ENCODE measurements at regions not wholly inside any gene's neighbourhood (a gene's known extent, or its start where the extent isn't known, plus 50 kb on each side); places are given as distances from the start of the nearest gene placed in this dataset.
"Not testable (repeated sequence)": the region's sequence is repeated elsewhere in the genome, so short reads cannot be mapped to it uniquely, and the experiment has no call there.

DNA sequence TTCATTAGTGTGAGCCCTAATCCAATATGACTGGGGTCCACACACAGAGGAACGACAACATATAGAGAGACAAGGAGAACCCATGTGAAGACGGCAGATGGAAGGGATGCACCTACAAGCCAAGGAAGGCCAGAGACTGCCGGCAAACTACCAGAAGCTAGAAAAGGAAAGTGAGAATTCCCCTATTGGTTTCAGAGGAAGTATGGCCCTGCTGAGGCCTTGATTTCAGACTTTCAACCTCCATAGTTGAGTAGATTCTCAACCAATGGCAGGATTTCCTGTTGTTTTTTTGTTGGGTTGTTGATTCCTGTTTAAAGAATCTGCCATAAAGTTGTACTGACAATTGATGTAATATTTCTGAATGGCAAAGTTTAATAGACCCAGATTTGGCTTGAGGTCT, 241.5 kb downstream of the SATB2 start:
- no peak for DNase-seq (ENCODE audit: low read depth in 2 of 2)

DNA sequence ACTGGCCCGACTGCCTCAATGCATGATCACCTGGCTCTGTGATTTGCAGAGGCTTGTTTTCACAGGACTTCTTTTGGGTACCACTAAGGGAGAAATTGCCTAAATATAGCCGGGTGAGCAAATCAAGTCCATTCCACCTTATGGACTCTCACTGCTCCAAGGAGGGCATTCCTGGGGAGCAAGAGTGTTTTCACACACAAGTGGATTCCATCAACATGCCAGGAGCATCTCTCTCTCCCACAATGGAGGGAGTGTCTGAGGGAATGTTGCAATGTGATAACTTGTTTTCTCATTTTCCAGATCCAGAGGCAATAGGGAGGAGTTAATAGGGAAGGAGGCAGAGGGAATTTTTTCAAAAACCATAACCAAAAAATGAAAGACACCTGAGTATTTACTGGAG, 250.7 kb downstream of the SATB2 start:
- no peak for DNase-seq (ENCODE audit: low read depth in 2 of 2)

DNA sequence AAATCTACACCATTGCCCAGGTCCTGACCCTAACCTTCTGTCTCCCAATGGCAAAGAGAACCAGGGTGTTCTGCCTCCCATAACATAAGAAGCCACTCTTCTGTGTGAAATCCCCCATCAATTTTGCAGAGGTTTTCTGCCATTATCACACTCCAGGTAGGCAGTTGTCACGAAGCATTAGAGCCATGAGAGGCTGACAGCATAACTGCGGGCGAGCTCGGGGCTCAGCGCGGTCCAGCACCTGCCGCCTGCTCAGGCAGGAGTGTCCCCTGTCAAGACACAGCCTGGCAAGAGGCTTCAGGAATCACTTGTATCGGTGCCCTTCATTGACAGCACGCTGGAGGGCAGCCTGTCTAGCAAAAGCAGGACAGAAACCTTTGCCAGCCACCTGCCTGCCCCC, 251.2 kb downstream of the SATB2 start:
- DNase-seq (ENCODE audit: low read depth in 2 of 2), result no peak

DNA sequence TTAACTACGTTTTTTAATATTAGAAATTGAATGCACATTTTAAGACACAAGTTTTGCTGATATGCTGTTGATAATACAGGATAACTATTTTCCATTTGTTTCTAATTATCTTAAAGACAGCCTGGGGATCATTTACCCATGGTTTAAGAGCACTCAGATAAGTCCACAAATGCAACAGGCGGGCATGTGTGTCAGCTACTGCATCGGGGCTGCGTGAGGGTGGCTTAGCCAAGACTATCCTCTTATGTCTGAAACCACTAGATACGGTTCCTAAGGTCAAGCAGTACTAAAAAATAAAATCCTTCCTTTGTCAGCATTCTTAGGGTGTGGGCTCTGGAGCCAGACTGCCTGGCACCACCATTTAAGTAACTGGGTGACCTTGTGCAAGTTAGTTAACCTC, 254.8 kb downstream of the SATB2 start:
- no peak for DNase-seq (ENCODE audit: low read depth in 2 of 2)

DNA sequence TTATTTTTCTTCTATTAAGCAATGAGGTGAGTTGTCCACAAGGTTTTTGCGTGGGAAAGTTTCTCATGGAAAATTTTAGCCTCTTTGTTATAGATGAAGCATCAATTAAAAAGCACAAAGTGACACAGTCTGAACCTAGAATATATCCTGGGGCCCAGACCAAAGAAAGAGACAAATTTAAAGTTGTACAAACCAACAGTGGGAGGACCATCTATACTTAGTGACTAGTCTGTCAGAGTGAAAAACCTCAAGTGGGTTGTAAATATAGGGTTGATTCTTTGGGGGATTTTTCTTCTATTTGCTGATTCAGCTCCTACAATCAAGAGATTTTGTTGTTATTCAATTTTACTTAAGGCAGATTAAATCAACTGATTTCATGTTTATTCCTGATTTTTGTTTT, 256.2 kb downstream of the SATB2 start:
- DNase-seq (ENCODE audit: low read depth in 2 of 2), result no peak

DNA sequence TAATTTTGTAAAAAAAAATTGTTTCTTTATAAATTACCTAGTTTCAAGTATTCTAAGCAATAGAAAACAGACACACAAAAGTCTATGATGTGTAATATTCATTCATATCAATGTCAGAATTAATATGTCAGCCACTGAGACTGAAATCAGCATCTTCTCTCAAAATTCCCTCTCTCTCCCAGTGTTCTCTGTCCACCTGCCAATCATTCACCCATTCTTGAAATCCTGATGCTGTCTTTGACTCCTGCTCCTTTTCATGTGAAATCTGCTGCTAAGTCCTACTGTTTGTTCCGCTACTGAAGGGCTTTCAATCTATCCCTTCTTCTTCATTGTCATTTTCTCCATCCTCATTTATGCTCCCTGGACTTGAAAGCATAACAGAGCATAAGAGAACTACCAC, 257.9 kb downstream of the SATB2 start:
- no peak for DNase-seq (ENCODE audit: low read depth in 2 of 2)

DNA sequence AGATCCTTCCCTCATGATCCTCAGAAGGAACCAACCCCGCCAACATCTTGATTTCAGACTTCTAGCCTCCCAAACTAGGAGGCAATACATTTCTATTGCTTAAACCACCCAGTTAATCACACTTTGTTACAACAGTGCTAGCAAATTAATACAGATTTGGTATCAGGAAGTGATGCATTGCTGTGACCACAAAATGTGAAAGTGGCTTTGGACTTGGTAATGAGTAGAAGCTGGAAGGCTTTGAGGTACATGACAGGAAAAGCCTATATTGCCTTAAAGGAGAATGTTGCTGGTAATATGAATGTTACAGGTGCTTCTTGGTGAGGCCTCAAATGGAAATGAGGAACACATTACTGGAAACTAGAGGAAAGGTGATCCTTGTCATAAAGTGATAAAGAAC, 260.3 kb downstream of the SATB2 start:
- no peak for DNase-seq (ENCODE audit: low read depth in 2 of 2)

DNA sequence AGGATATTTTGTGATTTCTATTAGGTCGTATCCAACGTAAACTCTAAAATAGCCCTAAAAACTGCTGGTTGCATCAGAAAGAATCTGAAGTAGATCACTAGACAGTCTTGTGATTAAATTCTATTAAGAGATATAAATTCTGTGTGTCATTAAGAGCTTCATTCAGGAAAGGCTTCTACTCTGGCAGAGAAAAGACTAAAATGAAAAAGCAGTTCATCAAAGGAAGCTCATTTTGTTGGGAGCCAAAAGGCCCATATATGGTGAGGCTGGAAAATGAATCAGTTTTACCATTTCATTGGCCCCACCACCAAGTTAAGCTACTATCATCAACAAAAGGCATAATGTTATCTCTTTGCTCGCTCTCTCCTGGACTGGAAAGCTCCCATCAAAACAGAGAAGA, 261.1 kb downstream of the SATB2 start:
- no peak for DNase-seq (ENCODE audit: low read depth in 2 of 2)

DNA sequence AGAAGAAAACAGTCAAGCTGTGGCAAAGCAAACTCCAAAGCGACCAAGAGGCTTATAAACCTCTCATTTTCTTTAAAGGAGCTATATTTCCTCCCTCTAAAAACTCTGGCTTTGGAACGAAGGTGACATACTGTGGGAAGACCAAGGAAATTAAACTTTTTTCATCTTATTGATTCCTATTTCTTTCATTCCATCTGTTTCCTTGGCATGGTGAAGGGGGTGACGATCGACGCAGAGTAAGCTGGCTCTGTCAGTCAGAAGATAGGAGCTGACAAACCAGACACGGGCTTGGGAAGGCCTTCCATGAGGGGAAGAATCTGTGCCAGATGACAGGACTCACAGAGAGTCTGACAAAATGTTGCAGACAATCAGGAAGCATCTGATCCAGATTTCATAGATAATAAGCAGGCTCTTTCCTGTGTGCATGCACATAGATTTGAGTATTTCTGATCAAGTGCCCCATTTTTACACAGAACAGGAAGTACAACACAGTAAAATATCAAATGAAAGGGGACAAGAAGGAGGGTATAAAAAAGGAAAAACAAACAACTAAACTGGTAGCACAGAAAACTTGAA, 261.7 kb downstream of the SATB2 start:
- no peak for DNase-seq (ENCODE audit: low read depth in 2 of 2)

DNA sequence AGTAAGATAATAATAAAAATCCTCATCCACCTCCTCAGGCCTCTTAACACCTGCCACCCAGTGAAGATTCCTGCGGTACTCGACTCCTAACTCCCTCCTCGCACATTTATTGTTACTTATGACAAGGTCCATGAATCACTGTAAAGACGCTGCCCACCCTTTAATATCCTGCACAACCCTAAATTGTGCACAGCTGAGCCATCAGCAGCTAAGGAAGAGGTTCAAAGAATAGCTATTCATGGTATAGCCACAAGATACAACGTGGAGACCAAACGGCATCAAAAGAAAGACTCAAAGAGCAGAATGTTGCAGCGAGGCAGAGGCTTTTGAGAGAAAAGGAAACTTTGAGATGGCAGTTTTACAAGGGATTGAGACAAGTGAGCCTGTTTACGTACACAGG, 266.3 kb downstream of the SATB2 start:
- DNase-seq (ENCODE audit: low read depth in 2 of 2), result no peak

DNA sequence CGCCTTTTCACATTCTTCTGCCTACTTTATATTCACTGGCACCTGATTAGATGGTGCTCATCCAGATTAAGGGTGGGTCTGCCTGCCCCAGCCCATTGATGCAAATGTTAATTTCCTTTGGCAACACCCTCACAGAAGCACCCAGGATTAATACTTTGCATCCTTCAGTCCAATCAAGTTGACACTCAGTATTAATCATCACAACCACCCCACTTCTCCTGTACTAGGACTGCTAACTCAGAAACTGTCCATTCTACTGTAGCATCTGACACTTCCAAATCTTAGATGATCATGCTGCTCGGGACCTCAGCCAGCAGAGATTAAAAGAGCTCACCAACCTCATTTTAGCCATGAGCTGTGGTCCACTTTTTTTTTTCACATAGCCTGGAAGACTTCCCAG, 268.5 kb downstream of the SATB2 start:
- no peak for DNase-seq (ENCODE audit: low read depth in 2 of 2)

DNA sequence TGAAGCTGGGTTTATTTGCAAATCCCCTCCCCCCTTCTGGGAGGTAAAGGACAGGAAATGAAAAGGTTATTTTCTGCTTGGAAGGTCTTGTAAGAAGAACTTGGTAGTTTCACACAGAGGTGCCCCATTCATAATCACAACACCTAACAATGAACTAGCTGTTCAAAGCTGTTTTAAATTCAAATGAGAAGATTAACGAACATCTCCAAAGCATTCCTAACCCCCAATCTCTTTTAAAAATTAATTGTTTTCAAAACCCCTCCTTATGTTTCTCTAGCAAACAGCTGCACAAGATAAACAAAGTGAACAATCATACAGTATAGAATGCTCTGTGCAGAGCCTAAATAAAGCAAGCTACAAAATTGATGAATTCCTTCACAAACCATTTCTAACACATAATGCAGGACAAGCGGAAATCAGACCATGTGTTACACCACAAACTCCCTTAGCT, 271.4 kb downstream of the SATB2 start:
- DNase-seq (ENCODE audit: low read depth in 2 of 2), result no peak

DNA sequence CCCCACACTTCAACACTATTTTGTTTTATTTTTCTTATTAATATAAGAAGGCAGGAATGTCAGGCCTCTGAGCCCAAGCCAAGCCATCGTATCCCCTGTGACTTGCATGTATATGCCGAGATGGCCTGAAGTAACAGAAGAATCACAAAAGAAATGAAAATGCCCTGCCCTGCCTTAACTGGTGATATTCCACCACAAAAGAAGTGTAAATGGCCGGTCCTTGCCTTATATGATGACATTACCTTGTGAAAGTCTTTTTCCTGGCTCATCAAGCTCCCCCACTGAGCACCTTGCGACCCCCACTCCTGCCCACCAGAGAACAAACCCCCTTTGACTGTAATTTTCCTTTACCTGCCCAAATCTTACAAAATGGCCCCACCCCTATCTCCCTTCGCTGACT, 272.6 kb downstream of the SATB2 start:
- DNase-seq (ENCODE audit: low read depth in 2 of 2), result not testable (repeated sequence)

DNA sequence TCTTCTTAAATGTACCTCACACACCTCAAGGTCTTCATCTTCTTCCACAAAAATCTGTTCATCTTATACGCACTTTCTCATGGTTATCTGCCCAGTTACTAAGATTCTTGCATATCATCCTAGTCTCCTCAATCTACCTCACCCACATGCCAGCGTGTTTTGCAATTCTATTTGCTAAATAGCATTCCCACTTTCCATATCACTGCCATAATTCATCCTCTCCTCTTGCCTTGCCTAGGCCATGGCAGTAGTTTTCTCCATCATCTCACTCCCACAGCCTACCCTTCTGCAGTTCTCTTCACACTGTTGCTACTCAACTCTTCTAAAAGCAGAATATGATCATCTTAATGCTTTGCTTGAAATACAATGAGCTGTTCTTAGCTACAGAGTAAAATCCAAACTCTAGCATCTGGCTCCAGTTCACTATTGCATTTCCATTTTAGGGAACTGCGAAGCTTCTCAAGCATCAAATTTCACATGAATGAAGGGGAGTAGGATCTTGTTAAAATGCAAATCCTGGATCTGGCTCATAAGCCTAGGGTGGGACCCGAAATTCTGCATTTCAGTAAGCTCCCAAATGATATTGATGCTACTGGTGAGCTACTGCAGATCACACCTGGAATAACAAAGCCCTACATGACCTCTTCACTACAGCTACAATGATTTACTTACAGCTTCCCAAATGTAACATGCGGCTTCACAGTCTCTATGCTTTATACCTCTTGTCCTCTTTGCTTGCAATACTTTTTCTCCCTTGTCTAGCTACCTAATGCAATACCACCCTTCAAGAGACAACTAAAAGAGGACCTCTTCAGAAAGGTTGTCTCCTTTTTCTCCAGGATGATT, 293.9 kb downstream of the SATB2 start:
- DNase-seq (ENCODE audit: low read depth in 2 of 2), result no peak

DNA sequence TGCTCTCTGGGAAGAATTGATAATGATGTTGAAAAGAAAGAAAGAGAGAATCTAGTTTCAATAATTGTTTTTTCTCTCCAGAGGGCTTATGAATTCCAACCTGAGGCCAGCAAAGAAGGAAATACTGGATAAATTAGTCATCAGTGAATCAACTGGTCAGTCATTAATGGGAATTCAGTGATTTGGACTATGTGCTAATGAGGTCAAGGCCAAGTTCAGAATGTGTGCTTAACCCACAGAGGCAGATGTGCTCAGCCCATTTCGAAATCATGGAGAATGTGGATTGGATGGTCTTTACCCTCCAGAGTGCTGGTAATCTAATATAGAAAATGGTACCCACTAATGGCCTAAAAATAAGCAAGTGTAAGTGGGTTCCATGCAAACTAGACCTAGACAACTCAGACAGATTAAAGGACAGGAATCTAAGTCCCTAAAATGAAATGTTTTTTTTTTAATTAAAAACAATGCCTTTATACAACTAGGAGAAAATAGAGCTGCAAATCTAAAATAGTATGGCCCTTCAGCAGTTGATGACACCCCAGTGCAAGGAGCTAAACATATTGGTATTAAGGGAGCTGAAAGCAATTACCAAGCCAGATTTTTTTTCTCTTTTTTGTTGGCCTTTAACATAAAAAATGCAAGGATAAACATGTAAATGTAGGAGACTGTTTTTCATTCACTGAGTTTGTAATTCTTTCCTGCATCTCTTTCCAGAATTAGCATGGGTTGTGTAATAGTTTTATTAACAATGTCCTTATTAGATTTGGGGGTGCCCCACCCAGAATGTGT, 296.9 kb downstream of the SATB2 start:
- DNase-seq (ENCODE audit: low read depth in 2 of 2), result no peak

DNA sequence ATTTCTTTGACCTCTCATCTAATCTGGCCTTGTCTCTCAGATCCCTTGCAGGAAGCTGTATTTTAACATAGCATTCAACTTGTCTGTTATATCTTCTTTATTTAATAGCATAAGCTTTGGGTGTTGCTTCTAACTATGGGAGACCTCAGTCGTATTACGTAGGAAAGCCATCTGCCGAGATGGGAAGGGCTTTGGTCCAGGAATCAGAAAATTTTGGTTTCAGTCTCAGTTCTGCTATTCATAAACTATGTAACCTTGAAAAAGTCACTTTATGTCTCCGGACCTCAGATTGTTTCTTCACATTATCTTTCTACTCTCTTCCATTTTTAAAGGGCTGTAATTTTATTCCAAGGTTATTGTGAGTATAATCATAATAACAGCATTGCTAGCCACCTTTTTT, 297.7 kb downstream of the SATB2 start:
- DNase-seq (ENCODE audit: low read depth in 2 of 2), result no peak

DNA sequence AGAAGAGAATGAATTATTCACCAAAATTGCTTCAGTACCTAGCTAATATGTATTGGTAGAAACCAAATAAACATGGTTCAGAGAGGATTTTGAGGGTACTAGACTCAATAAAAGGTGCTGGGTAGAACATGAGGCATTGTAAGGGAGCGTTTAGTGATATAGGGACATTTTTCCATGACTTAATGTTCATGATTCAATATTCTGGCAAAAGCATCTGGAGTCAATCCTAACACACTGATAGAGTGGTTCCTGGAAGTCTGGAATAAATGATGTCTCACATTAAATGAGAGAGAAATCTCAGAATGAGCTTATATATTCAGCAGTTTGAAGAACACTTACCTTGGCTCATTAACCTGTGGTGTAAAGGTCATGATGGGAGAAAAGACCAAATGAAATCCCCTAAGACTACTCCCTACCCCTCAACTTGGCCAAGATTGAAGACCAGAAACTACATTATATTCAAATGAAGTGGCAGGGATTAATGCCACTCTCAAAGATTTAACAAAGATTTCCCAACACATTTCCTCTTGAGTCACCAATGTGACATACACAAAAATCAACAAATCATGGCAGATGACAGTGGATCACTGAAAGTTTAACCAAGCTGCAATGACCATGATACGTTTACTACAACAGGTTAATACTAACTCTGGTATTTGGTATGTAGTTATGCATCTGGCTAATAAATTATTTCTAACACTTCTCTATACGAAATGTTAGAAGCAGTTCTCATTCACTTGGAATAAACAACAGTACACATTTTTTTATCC, 309.5 kb downstream of the SATB2 start:
- DNase-seq (ENCODE audit: low read depth in 2 of 2), result no peak

DNA sequence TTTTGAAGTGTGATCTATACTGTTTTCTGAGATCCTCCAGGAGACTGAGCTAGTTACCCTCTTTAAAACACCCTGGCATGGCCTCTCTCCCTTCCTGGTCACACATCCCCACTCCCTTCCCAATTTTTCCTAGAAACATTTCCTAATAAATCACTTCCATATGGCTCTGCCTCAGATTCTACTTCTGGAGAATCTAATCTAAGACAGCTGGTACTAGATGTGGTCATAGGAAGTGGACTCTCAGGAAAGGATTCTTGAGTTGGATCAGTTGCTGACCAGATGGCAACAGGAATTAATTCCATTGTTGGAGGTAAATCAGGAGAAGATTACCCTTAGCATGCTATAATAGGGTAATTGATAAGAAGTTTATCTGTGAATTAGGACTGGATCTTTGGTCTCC, 310.5 kb downstream of the SATB2 start:
- DNase-seq (ENCODE audit: low read depth in 2 of 2), result no peak

DNA sequence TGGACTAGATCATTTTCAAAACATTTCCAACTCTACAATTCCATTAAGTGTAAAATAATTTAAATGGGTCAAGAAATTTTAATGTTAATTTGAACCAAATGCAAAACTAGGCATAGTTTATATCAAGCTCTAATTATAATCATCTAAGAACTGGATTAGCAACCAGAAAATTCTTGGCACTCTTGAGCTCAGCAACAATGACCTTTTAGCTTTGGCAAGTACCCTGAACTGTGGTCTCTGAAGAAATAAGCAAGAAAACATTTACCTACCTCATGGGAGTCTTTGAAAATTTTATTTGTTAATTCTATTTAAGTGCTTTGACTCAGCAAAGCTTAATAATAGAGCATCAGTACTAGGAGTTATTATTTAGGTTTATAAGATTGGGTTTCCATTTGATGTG, 313.2 kb downstream of the SATB2 start:
- DNase-seq (ENCODE audit: low read depth in 2 of 2), result no peak

DNA sequence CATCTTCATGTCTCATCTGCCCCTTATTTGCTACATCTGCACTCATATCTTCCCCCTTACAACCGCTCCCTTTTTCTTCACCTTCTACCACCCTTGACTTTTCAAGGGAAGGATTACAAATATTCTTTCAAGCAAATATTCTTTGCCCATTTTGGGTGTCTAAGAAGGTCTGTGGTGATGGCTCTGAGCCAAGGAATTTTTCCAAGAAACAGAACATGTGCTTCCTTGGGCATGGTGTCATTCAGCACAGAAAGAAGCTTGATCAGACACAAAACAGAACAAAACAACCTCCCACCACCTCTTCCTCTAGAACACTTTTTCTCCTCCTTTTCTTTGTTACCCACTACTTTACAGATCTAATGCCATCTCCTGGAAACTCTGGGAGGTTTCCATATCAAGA, 313.7 kb downstream of the SATB2 start:
- DNase-seq (ENCODE audit: low read depth in 2 of 2), result no peak

DNA sequence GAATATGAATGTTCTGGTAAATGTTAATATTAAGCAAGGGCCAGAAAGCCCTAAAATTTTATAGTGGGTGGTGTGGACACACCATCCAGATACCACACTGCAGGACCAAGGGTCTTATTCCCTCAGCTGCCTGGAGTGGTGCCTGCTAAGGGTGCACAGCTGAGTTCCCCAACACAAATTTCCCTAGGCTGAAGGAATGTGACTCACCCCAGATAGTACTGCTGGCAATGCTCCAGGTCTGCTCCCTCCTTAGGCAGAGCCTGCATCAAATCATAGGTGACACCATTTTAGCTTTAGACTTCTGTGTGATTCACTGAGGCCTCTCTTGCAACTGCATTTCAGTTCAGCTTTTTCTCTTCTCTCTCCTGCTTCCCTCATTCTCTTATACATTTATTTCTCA, 321.1 kb downstream of the SATB2 start:
- no peak for DNase-seq (ENCODE audit: low read depth in 2 of 2)

DNA sequence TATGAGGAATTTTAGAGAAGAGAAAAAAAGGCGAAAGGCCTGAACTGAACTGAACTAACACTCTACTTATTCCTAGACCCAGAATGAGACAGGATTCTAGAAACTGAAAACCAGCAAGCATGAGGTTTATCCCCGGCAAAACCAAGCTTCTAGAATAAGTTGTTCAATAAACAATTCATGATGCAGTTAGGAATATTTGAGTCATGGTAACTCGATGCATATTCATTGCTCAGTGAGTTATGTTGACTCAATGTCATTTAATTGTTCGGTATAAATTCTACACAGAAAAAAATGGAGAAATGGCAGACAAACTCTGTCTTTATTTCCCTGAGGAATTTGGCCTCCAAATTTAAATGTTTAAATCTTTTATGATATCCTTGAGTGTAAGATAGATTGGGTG, 321.5 kb downstream of the SATB2 start:
- DNase-seq (ENCODE audit: low read depth in 2 of 2), result no peak
